ENCODE measurements at regions not wholly inside any gene's neighbourhood (a gene's known extent, or its start where the extent isn't known, plus 50 kb on each side); places are given as distances from the start of the nearest gene placed in this dataset.

GRCh38 chr9:107068581-107068980, 205.6 kb downstream of the ZNF462 start:
- TF ChIP-seq POLR2A (IDR thresholded peaks at IDR 0.05; ENCODE audit: low read length) = no peak
- TF ChIP-seq GATA1 (IDR thresholded peaks at IDR 0.05; ENCODE audit: low read depth, low read length) = no peak
